Nephron (organoid): ENCODE measurements at regions not wholly inside any gene's neighbourhood (a gene's known extent, or its start where the extent isn't known, plus 50 kb on each side); places are given as distances from the start of the nearest gene placed in this dataset.

Experiments
- H3K27ac Mint-ChIP-seq, 3 experiments: 2 replicates each; pipeline ENCODE4 v1.8.0; 2020; ENCODE audit warnings: mixed read lengths in 3 of 3, mild to moderate bottlenecking in 2 of 3, moderate library complexity in 1 of 3
- H3K27me3 Mint-ChIP-seq: 2 replicates; pipeline ENCODE4 v1.8.0; 2021; ENCODE audit warnings: low read depth, mild to moderate bottlenecking, moderate library complexity, mixed read lengths
- H3K36me3 Mint-ChIP-seq: 2 replicates; pipeline ENCODE4 v1.8.0; 2020; ENCODE audit warnings: low read depth, mixed read lengths
- H3K4me1 Mint-ChIP-seq: 2 replicates; pipeline ENCODE4 v1.8.0; 2020; ENCODE audit warnings: mixed read lengths
- H3K4me3 Mint-ChIP-seq, 3 experiments: 2 replicates each; pipeline ENCODE4 v1.8.0; 2020; ENCODE audit warnings: mild to moderate bottlenecking in 3 of 3, mixed read lengths in 3 of 3, moderate library complexity in 2 of 3
- H3K9me3 Mint-ChIP-seq: 2 replicates; pipeline ENCODE4 v1.8.0; 2020; ENCODE audit warnings: mixed read lengths
- TF ChIP-seq, protein P1 (sequence below), 3 experiments: fragments of 200-600 bp; sonication (generic); IDR thresholded peaks; one replicate each; pipeline ENCODE4 v1.5.0; 2021; ENCODE audit warnings: antibody characterized with exemption in 3 of 3; ENCODE audit not compliant: unreplicated experiment in 3 of 3

DNA sequence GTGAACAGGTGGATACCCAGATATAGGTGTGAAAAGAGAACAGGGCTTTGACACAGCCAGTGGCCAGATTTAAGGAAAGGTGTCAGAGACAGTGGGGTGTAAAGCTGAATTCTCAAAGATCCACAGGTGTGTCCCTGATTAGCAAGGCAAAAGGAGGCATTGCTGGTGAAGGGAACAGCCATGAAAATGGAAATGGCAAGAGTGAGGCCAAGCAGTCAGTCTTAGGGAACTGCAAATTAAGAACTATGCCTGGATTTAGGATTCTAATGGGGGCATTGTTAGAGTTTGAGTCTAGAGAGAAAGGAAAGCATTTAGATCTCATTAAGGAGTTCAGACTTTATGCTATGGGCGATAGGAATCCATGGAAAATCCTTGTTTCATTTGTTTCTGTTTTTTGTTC is 789.2 kb downstream of the MAFB start:
- peaks cover 4% of the 10 kb centered on the region for H3K27me3 Mint-ChIP-seq

DNA sequence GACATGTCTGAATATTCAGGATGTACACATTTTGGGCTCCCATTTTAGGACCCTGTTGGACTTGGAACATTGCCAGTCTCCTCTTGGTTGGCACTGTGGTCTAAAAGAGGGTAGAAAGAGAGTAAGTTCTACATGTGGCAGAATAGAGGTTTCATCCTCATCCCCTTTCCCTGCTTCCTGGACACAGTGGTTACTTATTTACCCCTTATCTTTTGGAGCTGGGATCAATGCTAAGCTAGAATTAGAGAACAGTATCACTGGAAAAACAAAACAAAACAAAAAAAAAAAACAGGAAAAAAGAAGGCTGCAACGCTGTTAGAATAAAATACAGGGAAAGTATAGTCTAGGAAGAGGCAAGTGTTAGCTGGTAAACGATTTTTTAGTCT is 790.6 kb downstream of the MAFB start:
- TF ChIP-seq, protein P1, sequence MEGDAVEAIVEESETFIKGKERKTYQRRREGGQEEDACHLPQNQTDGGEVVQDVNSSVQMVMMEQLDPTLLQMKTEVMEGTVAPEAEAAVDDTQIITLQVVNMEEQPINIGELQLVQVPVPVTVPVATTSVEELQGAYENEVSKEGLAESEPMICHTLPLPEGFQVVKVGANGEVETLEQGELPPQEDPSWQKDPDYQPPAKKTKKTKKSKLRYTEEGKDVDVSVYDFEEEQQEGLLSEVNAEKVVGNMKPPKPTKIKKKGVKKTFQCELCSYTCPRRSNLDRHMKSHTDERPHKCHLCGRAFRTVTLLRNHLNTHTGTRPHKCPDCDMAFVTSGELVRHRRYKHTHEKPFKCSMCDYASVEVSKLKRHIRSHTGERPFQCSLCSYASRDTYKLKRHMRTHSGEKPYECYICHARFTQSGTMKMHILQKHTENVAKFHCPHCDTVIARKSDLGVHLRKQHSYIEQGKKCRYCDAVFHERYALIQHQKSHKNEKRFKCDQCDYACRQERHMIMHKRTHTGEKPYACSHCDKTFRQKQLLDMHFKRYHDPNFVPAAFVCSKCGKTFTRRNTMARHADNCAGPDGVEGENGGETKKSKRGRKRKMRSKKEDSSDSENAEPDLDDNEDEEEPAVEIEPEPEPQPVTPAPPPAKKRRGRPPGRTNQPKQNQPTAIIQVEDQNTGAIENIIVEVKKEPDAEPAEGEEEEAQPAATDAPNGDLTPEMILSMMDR (IDR thresholded peaks at IDR 0.05; ENCODE audit: unreplicated experiment in 3 of 3), result no peak
- Mint-ChIP-seq H3K4me3 (no peak overlapping the region), H3K27me3 (peaks cover 4% of the 10 kb centered on the region), H3K9me3 (no peaks in the 10 kb centered on the region), H3K4me1 (peaks cover 2% of the 10 kb centered on the region), H3K36me3 (no peaks in the 10 kb centered on the region), H3K27ac (no peak overlapping the region)

More for the DNA sequence above, 789.2 kb downstream of the MAFB start:
- Mint-ChIP-seq H3K36me3 (no peaks in the 10 kb centered on the region), H3K4me1 (peaks cover 5% of the 10 kb centered on the region), H3K27ac (no peak overlapping the region), H3K9me3 (no peaks in the 10 kb centered on the region), H3K4me3 (no peak overlapping the region)
- TF ChIP-seq, protein P1 (IDR thresholded peaks at IDR 0.05; ENCODE audit: unreplicated experiment in 3 of 3), result no peak

DNA sequence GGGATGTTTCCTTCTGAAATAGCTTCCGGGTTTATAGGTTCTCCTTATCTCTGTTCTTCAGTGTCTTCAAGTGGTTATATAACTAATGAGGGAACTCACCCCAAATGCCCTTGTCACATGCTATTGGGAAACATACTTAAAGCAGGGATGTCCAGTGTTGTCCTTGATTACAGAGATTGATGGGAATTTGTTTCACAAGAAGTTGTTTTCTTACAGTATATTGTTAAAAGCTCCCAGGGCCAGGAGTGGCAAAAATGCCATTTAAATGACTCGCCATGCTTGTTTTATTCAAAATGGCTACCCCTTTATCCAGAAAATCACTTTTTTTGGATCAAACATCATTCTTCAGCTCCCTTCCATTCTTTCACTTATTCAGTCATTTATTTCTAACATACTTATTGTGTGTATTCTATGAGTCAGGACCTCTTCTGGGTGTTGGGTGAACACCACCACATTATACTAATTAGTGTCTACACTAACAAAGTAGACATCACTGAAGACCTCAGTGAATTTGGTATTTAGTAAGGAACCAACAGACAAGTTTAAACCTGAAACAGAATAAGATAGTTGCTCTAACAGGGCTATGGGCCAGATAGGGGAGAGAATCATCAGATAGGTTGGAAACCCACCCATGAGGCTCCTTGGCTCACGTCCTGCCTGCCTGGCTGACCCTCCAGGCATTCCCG is 791.1 kb downstream of the MAFB start:
- Mint-ChIP-seq H3K27ac (peak overlapping the region in 1 of 3 experiments; percentile 29), H3K4me3 (no peak overlapping the region), H3K9me3 (no peaks in the 10 kb centered on the region), H3K4me1 (peaks cover 7% of the 10 kb centered on the region), H3K36me3 (no peaks in the 10 kb centered on the region), H3K27me3 (peaks cover 4% of the 10 kb centered on the region)
- TF ChIP-seq, protein P1 (IDR thresholded peaks at IDR 0.05; ENCODE audit: unreplicated experiment in 3 of 3), result no peak

DNA sequence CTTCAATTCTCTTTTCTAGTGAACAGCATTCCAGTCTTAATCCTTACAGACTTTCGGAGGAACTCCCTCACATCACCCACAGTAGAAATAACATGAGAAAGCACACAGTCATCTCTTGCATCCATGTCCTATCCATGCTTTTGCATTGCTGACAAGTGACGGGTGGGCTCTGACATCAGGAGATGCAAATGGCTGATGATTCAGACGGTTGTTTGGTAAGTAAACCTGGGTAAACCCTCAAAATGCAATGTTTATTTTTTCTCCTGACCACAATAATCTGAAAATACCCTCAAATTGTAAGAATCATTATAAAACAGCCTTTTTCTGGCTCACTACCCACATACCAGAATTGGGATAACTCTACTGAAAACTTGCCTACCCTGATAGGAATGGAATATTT is 792.0 kb downstream of the MAFB start:
- TF ChIP-seq, protein P1 (IDR thresholded peaks at IDR 0.05; ENCODE audit: unreplicated experiment in 3 of 3), result no peak
- no peak overlapping the region for H3K4me3 Mint-ChIP-seq
- H3K4me1 Mint-ChIP-seq, result peaks cover 10% of the 10 kb centered on the region

DNA sequence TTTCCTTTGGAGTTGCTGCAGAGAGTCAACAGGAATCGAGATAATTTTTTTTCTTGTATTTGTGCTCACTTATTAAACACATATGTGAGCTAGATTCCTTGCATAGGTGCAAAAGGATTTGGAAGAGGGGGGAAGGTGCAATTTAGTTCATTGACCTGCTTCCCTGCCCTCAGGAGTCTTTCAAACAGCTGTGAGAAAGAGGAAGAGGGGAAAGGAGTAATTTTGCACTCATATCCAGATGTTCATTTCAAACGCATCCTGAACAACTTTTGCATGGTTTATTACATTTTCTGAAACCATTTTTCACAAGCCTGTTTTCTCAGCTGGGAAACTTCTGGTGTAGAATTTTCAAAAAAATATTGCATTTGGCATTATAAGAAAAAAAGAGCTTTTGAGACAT is 795.0 kb downstream of the MAFB start:
- H3K4me3 Mint-ChIP-seq, result no peak overlapping the region
- H3K27ac Mint-ChIP-seq, result no peak overlapping the region

More for the DNA sequence above, 792.0 kb downstream of the MAFB start:
- Mint-ChIP-seq H3K36me3 (no peaks in the 10 kb centered on the region), H3K9me3 (no peaks in the 10 kb centered on the region), H3K27me3 (peaks cover 4% of the 10 kb centered on the region), H3K27ac (peak overlapping the region in 1 of 3 experiments; percentile 34)

More for the DNA sequence above, 795.0 kb downstream of the MAFB start:
- Mint-ChIP-seq H3K36me3 (no peaks in the 10 kb centered on the region), H3K4me1 (peaks cover 10% of the 10 kb centered on the region), H3K9me3 (no peaks in the 10 kb centered on the region), H3K27me3 (no peaks in the 10 kb centered on the region)
- TF ChIP-seq, protein P1 (IDR thresholded peaks at IDR 0.05; ENCODE audit: unreplicated experiment in 3 of 3), result no peak
